ENCODE measurements at regions not wholly inside any gene's neighbourhood (a gene's known extent, or its start where the extent isn't known, plus 50 kb on each side); places are given as distances from the start of the nearest gene placed in this dataset.
"Not testable (repeated sequence)": the region's sequence is repeated elsewhere in the genome, so short reads cannot be mapped to it uniquely, and the experiment has no call there.

DNA sequence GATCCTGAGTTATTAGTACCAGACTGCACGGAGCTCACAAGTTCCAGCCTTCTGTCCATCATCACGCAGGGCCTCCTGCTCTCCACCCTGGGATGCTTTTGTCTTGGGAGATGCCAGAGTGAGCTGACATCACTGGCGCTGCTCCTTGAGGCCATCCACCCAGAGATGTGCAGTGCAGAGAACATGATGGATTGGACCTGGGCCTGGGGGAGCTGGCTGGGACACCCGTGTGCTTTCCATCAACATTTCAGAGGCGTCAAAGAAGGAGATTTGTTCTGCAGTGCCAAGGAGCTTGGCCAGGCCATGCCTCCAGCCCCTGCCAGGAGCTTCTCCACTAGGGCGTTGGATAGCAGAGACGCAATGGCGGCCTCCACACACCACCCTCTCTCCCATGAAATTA lies 206.6 kb upstream of the ZNF469 start:
- H4K20me1 ChIP-seq (ENCODE audit: insufficient read depth, low read length); H2AFZ ChIP-seq (ENCODE audit: low read depth, low read length); H3K4me1 Mint-ChIP-seq (ENCODE audit: low read depth, unreplicated experiment); H3K27ac Mint-ChIP-seq (ENCODE audit: unreplicated experiment); H3K4me2 ChIP-seq (ENCODE audit: low read length); H3K9ac ChIP-seq (ENCODE audit: low read length); H3K79me2 ChIP-seq (ENCODE audit: insufficient read depth, low read length); DNase-seq (ENCODE audit: low read depth); H3K4me3 ChIP-seq (ENCODE audit: insufficient read depth, low read depth, low read length); H3K36me3 ChIP-seq (ENCODE audit: insufficient read depth, low read length); H3K36me3 Mint-ChIP-seq (ENCODE audit: low read depth, unreplicated experiment); H3K9me3 ChIP-seq (ENCODE audit: insufficient read depth, low read depth, low read length); FAIRE-seq; H3K4me3 Mint-ChIP-seq (ENCODE audit: unreplicated experiment); H3K27me3 ChIP-seq (ENCODE audit: insufficient read depth, low read length); H3K4me1 ChIP-seq (ENCODE audit: insufficient read depth, low read length); H3K27ac ChIP-seq (ENCODE audit: low read depth, low read length): not testable (repeated sequence)
- Mint-ChIP-seq H3K27me3 (ENCODE audit: low read depth, unreplicated experiment) (peaks cover 17% of the 10 kb centered on the region), H3K9me3 (ENCODE audit: unreplicated experiment) (peaks cover 12% of the 10 kb centered on the region)

DNA sequence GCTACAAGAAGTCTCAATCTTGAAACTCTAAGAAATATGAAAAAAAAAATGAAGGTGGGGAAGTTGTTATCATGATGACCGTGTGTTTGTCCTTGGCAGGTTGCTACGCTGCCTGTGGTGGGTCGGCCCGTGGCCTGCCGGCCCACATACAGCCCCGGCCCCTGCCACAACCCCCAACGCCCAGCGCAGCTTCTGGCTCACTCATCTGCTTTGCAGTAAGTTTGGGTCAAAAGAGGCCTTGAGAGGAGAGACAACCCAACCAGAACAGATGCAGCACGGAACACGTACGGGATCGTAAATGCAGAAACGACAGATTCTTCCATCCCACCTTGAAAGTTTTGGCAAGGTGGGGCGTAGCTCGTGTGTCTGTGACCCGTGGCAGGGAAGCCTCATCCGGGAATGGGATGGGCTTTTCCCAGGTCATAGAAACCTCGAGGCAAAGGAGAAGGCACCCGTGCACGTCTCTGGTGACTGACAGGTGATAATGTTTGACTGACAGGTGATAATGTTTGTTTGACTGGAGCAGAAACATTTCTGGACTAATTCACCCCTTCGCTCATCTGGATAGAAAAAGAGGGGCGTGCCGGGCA lies 206.1 kb upstream of the ZNF469 start:
- H3K9me3 ChIP-seq (ENCODE audit: insufficient read depth, low read depth, low read length); H3K27me3 ChIP-seq (ENCODE audit: insufficient read depth, low read length); H3K27ac ChIP-seq (ENCODE audit: low read depth, low read length); H3K36me3 Mint-ChIP-seq (ENCODE audit: low read depth, unreplicated experiment); H3K9me3 Mint-ChIP-seq (ENCODE audit: unreplicated experiment); H3K36me3 ChIP-seq (ENCODE audit: insufficient read depth, low read length); H4K20me1 ChIP-seq (ENCODE audit: insufficient read depth, low read length); H3K4me3 ChIP-seq (ENCODE audit: insufficient read depth, low read depth, low read length); H3K4me2 ChIP-seq (ENCODE audit: low read length); H3K9ac ChIP-seq (ENCODE audit: low read length); FAIRE-seq; H3K27ac Mint-ChIP-seq (ENCODE audit: unreplicated experiment); H3K4me1 Mint-ChIP-seq (ENCODE audit: low read depth, unreplicated experiment); DNase-seq (ENCODE audit: low read depth); H3K4me3 Mint-ChIP-seq (ENCODE audit: unreplicated experiment); H3K4me1 ChIP-seq (ENCODE audit: insufficient read depth, low read length); H3K79me2 ChIP-seq (ENCODE audit: insufficient read depth, low read length); H2AFZ ChIP-seq (ENCODE audit: low read depth, low read length): not testable (repeated sequence)
- H3K27me3 Mint-ChIP-seq (ENCODE audit: low read depth, unreplicated experiment): peaks cover 13% of the 10 kb centered on the region

DNA sequence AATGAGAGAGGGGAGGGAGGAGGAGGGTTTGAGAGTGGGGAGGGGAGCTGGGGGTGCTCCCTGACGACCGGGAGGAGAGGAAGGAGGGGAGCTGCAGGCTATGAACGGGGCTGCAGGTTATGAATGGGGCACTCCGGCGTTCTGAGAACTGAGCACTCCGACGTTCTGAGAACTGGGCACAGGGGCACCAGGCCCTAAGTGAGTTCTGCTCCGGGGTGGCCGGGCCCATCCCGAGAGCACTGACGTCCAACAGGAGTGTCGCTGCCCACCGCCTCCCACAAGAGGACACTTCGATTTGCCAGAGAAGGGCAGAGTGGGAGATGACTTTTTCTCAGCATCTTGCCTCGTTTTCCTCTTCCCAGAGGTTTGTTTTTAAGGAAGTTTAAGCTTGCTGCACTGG lies 204.5 kb upstream of the ZNF469 start:
- not testable (repeated sequence) for H3K27ac ChIP-seq (ENCODE audit: low read depth, low read length); H3K36me3 Mint-ChIP-seq (ENCODE audit: low read depth, unreplicated experiment); H3K27me3 ChIP-seq (ENCODE audit: insufficient read depth, low read length); H3K9me3 ChIP-seq (ENCODE audit: insufficient read depth, low read depth, low read length); H2AFZ ChIP-seq (ENCODE audit: low read depth, low read length); DNase-seq (ENCODE audit: low read depth); H3K4me1 ChIP-seq (ENCODE audit: insufficient read depth, low read length); H3K27ac Mint-ChIP-seq (ENCODE audit: unreplicated experiment); H3K9me3 Mint-ChIP-seq (ENCODE audit: unreplicated experiment); FAIRE-seq; H3K79me2 ChIP-seq (ENCODE audit: insufficient read depth, low read length); H3K9ac ChIP-seq (ENCODE audit: low read length); H3K4me1 Mint-ChIP-seq (ENCODE audit: low read depth, unreplicated experiment); H3K4me3 Mint-ChIP-seq (ENCODE audit: unreplicated experiment); H3K4me3 ChIP-seq (ENCODE audit: insufficient read depth, low read depth, low read length); H4K20me1 ChIP-seq (ENCODE audit: insufficient read depth, low read length); H3K4me2 ChIP-seq (ENCODE audit: low read length); H3K36me3 ChIP-seq (ENCODE audit: insufficient read depth, low read length)
- H3K27me3 Mint-ChIP-seq (ENCODE audit: low read depth, unreplicated experiment): peaks cover 12% of the 10 kb centered on the region

DNA sequence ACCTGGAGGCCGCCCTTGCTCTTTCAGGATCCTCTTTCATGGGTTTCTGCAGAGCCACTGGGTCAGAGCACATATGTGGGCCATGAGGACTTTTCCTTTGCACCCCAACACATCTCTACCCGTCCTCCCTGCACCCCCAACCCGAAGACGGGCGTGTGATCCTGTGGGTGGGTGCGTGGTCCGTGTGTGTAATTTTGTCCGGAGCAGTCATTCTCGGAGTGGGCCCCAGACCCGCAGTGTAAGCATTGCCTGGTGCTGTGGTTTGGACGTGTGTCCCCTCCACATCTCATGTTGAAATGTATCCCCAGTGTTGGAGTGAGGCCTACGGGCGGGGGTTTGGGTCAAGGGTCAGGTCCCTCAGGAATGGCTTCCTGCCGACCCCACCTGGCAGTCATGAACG lies 203.9 kb upstream of the ZNF469 start:
- not testable (repeated sequence) for H3K4me1 Mint-ChIP-seq (ENCODE audit: low read depth, unreplicated experiment); H3K36me3 ChIP-seq (ENCODE audit: insufficient read depth, low read length); H3K4me1 ChIP-seq (ENCODE audit: insufficient read depth, low read length); H3K9me3 ChIP-seq (ENCODE audit: insufficient read depth, low read depth, low read length); H2AFZ ChIP-seq (ENCODE audit: low read depth, low read length); H3K27ac Mint-ChIP-seq (ENCODE audit: unreplicated experiment); H3K4me3 ChIP-seq (ENCODE audit: insufficient read depth, low read depth, low read length); H3K36me3 Mint-ChIP-seq (ENCODE audit: low read depth, unreplicated experiment); H3K27ac ChIP-seq (ENCODE audit: low read depth, low read length); FAIRE-seq; H3K27me3 ChIP-seq (ENCODE audit: insufficient read depth, low read length); DNase-seq (ENCODE audit: low read depth); H3K9ac ChIP-seq (ENCODE audit: low read length); H3K4me2 ChIP-seq (ENCODE audit: low read length); H4K20me1 ChIP-seq (ENCODE audit: insufficient read depth, low read length); H3K4me3 Mint-ChIP-seq (ENCODE audit: unreplicated experiment); H3K79me2 ChIP-seq (ENCODE audit: insufficient read depth, low read length); H3K9me3 Mint-ChIP-seq (ENCODE audit: unreplicated experiment)
- peaks cover 12% of the 10 kb centered on the region for H3K27me3 Mint-ChIP-seq (ENCODE audit: low read depth, unreplicated experiment)

DNA sequence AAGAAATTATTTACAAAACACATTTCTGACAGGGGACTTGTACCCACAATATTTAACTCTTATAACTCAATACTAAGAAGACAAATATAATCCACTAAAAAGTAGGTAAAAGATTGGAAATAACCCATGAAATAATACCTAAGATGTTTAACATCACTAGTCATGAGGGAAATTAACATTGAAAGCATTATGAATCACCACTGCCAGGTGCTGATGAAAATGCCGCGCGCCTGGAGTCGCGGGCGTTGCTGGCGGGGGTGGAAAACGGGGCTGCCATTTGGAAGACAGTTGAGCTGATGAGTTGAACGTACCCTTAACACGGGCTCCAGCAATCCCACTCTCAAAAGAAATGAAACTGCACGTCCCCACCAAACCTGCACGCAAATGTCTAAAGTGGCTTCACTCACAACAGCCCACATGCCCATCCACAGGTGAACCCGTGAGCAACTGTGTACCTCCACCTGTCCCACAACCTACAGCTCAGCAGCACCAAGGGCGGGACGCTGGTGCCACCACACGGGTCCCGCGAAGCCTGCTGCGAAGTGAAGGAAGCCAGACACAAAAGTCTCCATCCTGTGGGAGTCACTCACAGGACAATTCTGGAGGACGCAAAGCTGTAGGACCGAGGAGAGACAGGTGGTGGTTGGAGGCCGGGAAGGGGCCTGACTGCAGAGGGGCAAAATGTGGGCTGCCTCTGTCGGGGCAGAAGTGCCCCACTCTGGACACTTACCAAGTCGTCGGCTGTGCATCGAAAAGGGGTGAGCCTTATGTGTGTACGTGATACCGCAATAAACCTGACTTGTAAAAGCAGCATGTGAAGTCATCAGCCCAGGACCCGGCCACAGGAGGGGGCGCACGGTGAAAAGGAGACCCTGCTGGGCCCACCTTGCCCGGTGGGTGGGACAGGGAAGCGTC lies 199.5 kb upstream of the ZNF469 start:
- not testable (repeated sequence) for H3K9me3 ChIP-seq (ENCODE audit: insufficient read depth, low read depth, low read length); H3K27me3 ChIP-seq (ENCODE audit: insufficient read depth, low read length); H3K36me3 Mint-ChIP-seq (ENCODE audit: low read depth, unreplicated experiment); H3K27ac Mint-ChIP-seq (ENCODE audit: unreplicated experiment); H3K9ac ChIP-seq (ENCODE audit: low read length); H3K4me3 Mint-ChIP-seq (ENCODE audit: unreplicated experiment); H3K36me3 ChIP-seq (ENCODE audit: insufficient read depth, low read length); FAIRE-seq; H4K20me1 ChIP-seq (ENCODE audit: insufficient read depth, low read length); H3K4me3 ChIP-seq (ENCODE audit: insufficient read depth, low read depth, low read length); H3K4me1 Mint-ChIP-seq (ENCODE audit: low read depth, unreplicated experiment); H2AFZ ChIP-seq (ENCODE audit: low read depth, low read length); H3K9me3 Mint-ChIP-seq (ENCODE audit: unreplicated experiment); H3K27me3 Mint-ChIP-seq (ENCODE audit: low read depth, unreplicated experiment)
- H3K27ac ChIP-seq (ENCODE audit: low read depth, low read length): peak overlapping the region; percentile 21
- H3K4me2 ChIP-seq (ENCODE audit: low read length): peak overlapping the region; percentile 63
- peak; percentile 64 for DNase-seq (ENCODE audit: low read depth)
- peaks cover 18% of the 10 kb centered on the region for H3K79me2 ChIP-seq (ENCODE audit: insufficient read depth, low read length)
- H3K4me1 ChIP-seq (ENCODE audit: insufficient read depth, low read length): peaks cover 23% of the 10 kb centered on the region

DNA sequence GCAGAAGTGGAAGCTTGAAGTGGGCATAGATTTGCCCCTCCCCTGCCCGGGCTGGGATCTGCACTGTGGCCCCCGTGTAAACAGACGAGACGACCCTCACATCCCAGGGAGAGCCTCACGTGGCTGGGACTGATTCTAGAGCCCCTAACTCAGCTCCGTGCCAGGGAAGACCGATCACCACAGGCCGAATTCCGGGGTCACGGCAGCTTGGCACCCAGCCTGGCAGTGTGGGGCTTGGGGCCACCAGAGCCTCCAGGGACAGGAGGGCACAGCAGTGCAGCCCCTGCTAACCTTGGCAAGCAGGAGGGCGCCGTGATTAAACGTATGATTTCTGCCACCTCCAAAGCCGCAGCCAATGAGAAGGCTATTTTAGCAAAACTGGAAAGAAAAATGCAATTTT lies 198.7 kb upstream of the ZNF469 start:
- H3K9me3 Mint-ChIP-seq (ENCODE audit: unreplicated experiment); H3K4me2 ChIP-seq (ENCODE audit: low read length); H3K27ac ChIP-seq (ENCODE audit: low read depth, low read length); DNase-seq (ENCODE audit: low read depth); H3K36me3 ChIP-seq (ENCODE audit: insufficient read depth, low read length); H3K4me3 ChIP-seq (ENCODE audit: insufficient read depth, low read depth, low read length); H3K27me3 ChIP-seq (ENCODE audit: insufficient read depth, low read length); H3K36me3 Mint-ChIP-seq (ENCODE audit: low read depth, unreplicated experiment); H3K27me3 Mint-ChIP-seq (ENCODE audit: low read depth, unreplicated experiment); H3K27ac Mint-ChIP-seq (ENCODE audit: unreplicated experiment); H3K4me1 Mint-ChIP-seq (ENCODE audit: low read depth, unreplicated experiment); H3K4me3 Mint-ChIP-seq (ENCODE audit: unreplicated experiment); H4K20me1 ChIP-seq (ENCODE audit: insufficient read depth, low read length); FAIRE-seq; H3K9ac ChIP-seq (ENCODE audit: low read length); H2AFZ ChIP-seq (ENCODE audit: low read depth, low read length): not testable (repeated sequence)
- Histone ChIP-seq H3K4me1 (ENCODE audit: insufficient read depth, low read length) (peaks cover 23% of the 10 kb centered on the region), H3K79me2 (ENCODE audit: insufficient read depth, low read length) (peaks cover 18% of the 10 kb centered on the region), H3K9me3 (ENCODE audit: insufficient read depth, low read depth, low read length) (peaks cover 10% of the 10 kb centered on the region)
